ENCODE measurements at regions not wholly inside any gene's neighbourhood (a gene's known extent, or its start where the extent isn't known, plus 50 kb on each side); places are given as distances from the start of the nearest gene placed in this dataset.

DNA sequence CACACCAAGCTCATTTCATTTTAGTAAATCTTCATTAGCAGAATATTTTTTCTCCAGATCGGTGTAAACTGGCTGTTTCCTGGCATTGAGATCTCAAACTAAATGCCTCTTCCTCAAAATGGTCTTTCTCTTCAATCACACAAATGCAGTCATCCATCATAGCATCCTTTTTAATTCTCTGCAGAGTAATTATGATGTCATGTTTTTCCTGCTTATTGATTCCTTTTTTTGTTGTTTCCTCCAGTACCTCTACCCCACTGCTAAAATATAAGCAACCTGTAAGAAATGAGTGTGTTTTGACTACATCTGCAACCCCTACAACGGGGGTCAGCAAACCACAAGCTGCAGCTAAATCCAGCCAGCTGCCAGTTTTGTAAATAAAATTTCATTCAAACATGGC, 65.6 kb upstream of the TOM1L1 start:
- Histone ChIP-seq H2BK5ac (ENCODE audit: low read depth, low read length, poor library complexity, severe bottlenecking) (no peak overlapping the region), H3K27ac (ENCODE audit: insufficient read depth, low read length) (no peak overlapping the region), H3K9me3 (ENCODE audit: control insufficient read depth, insufficient read depth, low read length) (peaks cover 3% of the 10 kb centered on the region; the same call in 1 of the 2 replicates), H2AFZ (replicated peaks; ENCODE audit: low read length, poor library complexity) (no peak overlapping the region), H2AK9ac (replicated peaks; ENCODE audit: low read depth, low read length, poor library complexity) (no peak overlapping the region), H2BK120ac (ENCODE audit: low read depth, low read length) (no peak overlapping the region), H3K4me1 (ENCODE audit: control insufficient read depth, insufficient read depth, low read length) (no peaks in the 10 kb centered on the region), H4K20me1 (ENCODE audit: insufficient read depth, low read length) (no peaks in the 10 kb centered on the region), H3K18ac (ENCODE audit: low read depth, low read length) (no peak overlapping the region), H3K36me3 (ENCODE audit: control insufficient read depth, insufficient read depth, low read length) (no peaks in the 10 kb centered on the region), H3K4me2 (ENCODE audit: low read depth, low read length) (no peak overlapping the region), H3K9me1 (ENCODE audit: insufficient read depth, low read length) (no peaks in the 10 kb centered on the region), H4K5ac (ENCODE audit: low read depth, low read length) (no peak overlapping the region), H2BK20ac (ENCODE audit: low read depth, low read length) (no peak overlapping the region), H3K4ac (ENCODE audit: low read depth, low read length) (no peak overlapping the region), H2BK15ac (ENCODE audit: low read depth, low read length) (no peak overlapping the region), H3K9ac (ENCODE audit: low read depth, low read length) (no peak overlapping the region), H3K56ac (ENCODE audit: extremely low read depth, insufficient read depth, low read length) (no peak overlapping the region), H3K27me3 (ENCODE audit: control insufficient read depth, insufficient read depth, low read length) (no peaks in the 10 kb centered on the region), H4K8ac (ENCODE audit: low read depth in 2 of 2, low read length in 2 of 2) (no peak overlapping the region), H3K14ac (replicated peaks; ENCODE audit: low read depth, low read length) (no peak overlapping the region), H4K91ac (ENCODE audit: insufficient read depth, low read depth, low read length) (no peak overlapping the region), H3K79me1 (ENCODE audit: low read depth in 1 of 2, low read length in 2 of 2) (no peaks in the 10 kb centered on the region), H3K23ac (ENCODE audit: low read depth, low read length) (no peak overlapping the region), H3K4me3 (ENCODE audit: insufficient read depth, low read depth, low read length) (no peak overlapping the region), H2AK5ac (ENCODE audit: low read depth, low read length) (no peak overlapping the region)
- intact Hi-C loops (cut with micrococcal nuclease) (no loop called here), in situ Hi-C loops (cut with MboI; ENCODE audit: low sequenced_read_pairs) (no loop called here), dilution Hi-C loops (cut with HindIII; ENCODE audit: low sequenced_read_pairs, unreplicated experiment) (no loop called here)
- POLR2A ChIA-PET (ENCODE audit: unreplicated experiment), result no interaction called here
- BruUV-seq (replicated peaks), result no TSS peak
- CTCF ChIA-PET, result no interaction called here
- no peak for ATAC-seq (ENCODE audit: low read depth)
- no peak for TF ChIP-seq RCOR1 (IDR thresholded peaks at IDR 0.05; ENCODE audit: insufficient replicate concordance, low read length)
- TF ChIP-seq MXI1 (IDR thresholded peaks at IDR 0.05; ENCODE audit: borderline replicate concordance, low read depth, low read length), result no peak
- WGBS, 2 experiments (ENCODE audit: extremely low coverage in 2 of 2, insufficient read length in 1 of 2), result no CpG with 5 or more reads among the region's 2 CpGs
- DNase-seq, result no peak

All from IMR-90 (cell line).